Panc1 (cell line): ENCODE measurements at regions not wholly inside any gene's neighbourhood (a gene's known extent, or its start where the extent isn't known, plus 50 kb on each side); places are given as distances from the start of the nearest gene placed in this dataset.

Experiments
- CTCF ChIP-seq: fragments of 450-650 bp; IDR thresholded peaks from 2 replicates; pipeline ENCODE4 v1.5.1; 2017; ENCODE audit warnings: mild to moderate bottlenecking
- POLR2AphosphoS5 ChIP-seq: IDR thresholded peaks from 2 replicates; pipeline ENCODE4 v1.6.1; 2012; ENCODE audit warnings: mild to moderate bottlenecking, low read depth, low read length, moderate library complexity
- REST ChIP-seq, 2 experiments: IDR thresholded peaks; 2 replicates each; pipeline ENCODE4 v1.6.1; 2011 to 2012; ENCODE audit warnings: low read depth in 2 of 2, control low read depth in 1 of 2, low read length in 1 of 2, mild to moderate bottlenecking in 1 of 2, moderate library complexity in 1 of 2; ENCODE audit not compliant: insufficient read depth in 1 of 2

- TF ChIP-seq CTCF (no peak), POLR2AphosphoS5 (no peak), REST (IDR thresholded peaks at IDR 0.05; ENCODE audit: insufficient read depth in 1 of 2, low read depth in 2 of 2, low read length in 1 of 2) (no peak)
Observed at GRCh38 chr4:141439223-141439622, 197.2 kb upstream of the IL15 start.
